Keratinocyte (primary cell): ENCODE measurements at regions not wholly inside any gene's neighbourhood (a gene's known extent, or its start where the extent isn't known, plus 50 kb on each side); places are given as distances from the start of the nearest gene placed in this dataset.

Experiments
- DNase-seq: peaks from one replicate; pipeline ENCODE4 v3.0.0-alpha.2; 2011; ENCODE audit warnings: low read depth, missing footprints, low spot score
- FAIRE-seq: peaks from 2 replicates; lab custom pipeline; 2011; peaks lifted over from hg19 to GRCh38; lab: Jason Lieb, UNC
- H2AFZ ChIP-seq: 2 replicates; pipeline ENCODE4 v1.6.0; 2012; ENCODE audit warnings: low read length, control low read depth, inconsistent platforms; ENCODE audit not compliant: control insufficient read depth
- H3K27ac ChIP-seq: 2 replicates; pipeline ENCODE4 v1.5.1; 2011; ENCODE audit warnings: low read length; ENCODE audit not compliant: control insufficient read depth, insufficient read depth
- H3K27me3 ChIP-seq: 3 replicates; pipeline ENCODE4 v1.6.0; 2011; ENCODE audit warnings: low read length; ENCODE audit not compliant: control insufficient read depth, insufficient read depth; ENCODE audit errors: extremely low read depth
- H3K36me3 ChIP-seq, 2 experiments: 2 replicates in 1 of 2; 3 replicates in 1 of 2; pipeline ENCODE4 v1.5.1; 2011; ENCODE audit warnings: low read length in 2 of 2, mild to moderate bottlenecking in 1 of 2; ENCODE audit not compliant: control insufficient read depth in 2 of 2, insufficient read depth in 2 of 2; ENCODE audit errors: extremely low read depth in 1 of 2
- H3K4me1 ChIP-seq: 3 replicates; pipeline ENCODE4 v1.5.1; 2011; ENCODE audit warnings: low read length; ENCODE audit not compliant: control insufficient read depth, insufficient read depth; ENCODE audit errors: extremely low read depth
- H3K4me2 ChIP-seq: 3 replicates; pipeline ENCODE4 v1.6.0; 2011; ENCODE audit warnings: low read depth, low read length; ENCODE audit not compliant: control insufficient read depth, insufficient read depth; ENCODE audit errors: extremely low read depth
- H3K4me3 ChIP-seq, 3 experiments: fragments of 200-600 bp in 1 of 3; sonication (generic) in 1 of 3; 2 replicates in 2 of 3; 3 replicates in 1 of 3; pipeline ENCODE4 v1.5.1; 2011 to 2016; ENCODE audit warnings: low read length in 3 of 3, mild to moderate bottlenecking in 3 of 3, control low read depth in 2 of 3, inconsistent platforms in 1 of 3, low read depth in 1 of 3, mixed read lengths in 1 of 3, mixed run types in 1 of 3, moderate library complexity in 1 of 3; ENCODE audit not compliant: control insufficient read depth in 2 of 3, insufficient read depth in 2 of 3; ENCODE audit errors: extremely low read depth in 1 of 3
- H3K79me2 ChIP-seq: 2 replicates; pipeline ENCODE4 v1.6.0; 2012; ENCODE audit warnings: low read length; ENCODE audit not compliant: control insufficient read depth, insufficient read depth
- H3K9ac ChIP-seq: 3 replicates; pipeline ENCODE4 v1.6.0; 2011; ENCODE audit warnings: low read length; ENCODE audit not compliant: control insufficient read depth, insufficient read depth; ENCODE audit errors: extremely low read depth
- H3K9me1 ChIP-seq: 3 replicates; pipeline ENCODE4 v1.6.0; 2011; ENCODE audit warnings: low read length; ENCODE audit not compliant: control insufficient read depth, insufficient read depth; ENCODE audit errors: extremely low read depth
- H3K9me3 ChIP-seq: 2 replicates; pipeline ENCODE4 v1.5.1; 2012; ENCODE audit warnings: low read depth, low read length; ENCODE audit not compliant: control insufficient read depth
- H4K20me1 ChIP-seq: 3 replicates; pipeline ENCODE4 v1.6.0; 2011; ENCODE audit warnings: low read length; ENCODE audit not compliant: control insufficient read depth, insufficient read depth; ENCODE audit errors: extremely low read depth
- CTCF ChIP-seq, 3 experiments: IDR thresholded peaks in 1 of 3; conservative IDR thresholded peaks in 1 of 3; optimal IDR thresholded peaks in 1 of 3; 2 replicates in 2 of 3; 3 replicates in 1 of 3; pipeline versions ENCODE3 to v1.5.1; 2011; ENCODE audit warnings: low read length in 3 of 3, mild to moderate bottlenecking in 3 of 3, moderate library complexity in 2 of 3, control low read depth in 1 of 3, inconsistent platforms in 1 of 3; ENCODE audit not compliant: insufficient read depth in 2 of 3; ENCODE audit errors: extremely low read depth in 1 of 3
- EZH2 ChIP-seq: IDR thresholded peaks from one replicate; pipeline ENCODE4 v1.6.1; 2012; ENCODE audit warnings: inconsistent platforms, mild to moderate bottlenecking, low read length, moderate library complexity
- dilution Hi-C: fragments of 300-500 bp; cut with MboI; formaldehyde crosslinking; loops from one replicate; pipeline ENCODE4 v1.7.0; 2020; ENCODE audit warnings: low sequenced_read_pairs; ENCODE audit not compliant: extremely low pct_ligation_motif_present

- H3K27me3 ChIP-seq = peaks cover 13% of the 10 kb centered on the region
- no peaks in the 10 kb centered on the region for H3K9me1 ChIP-seq
- no peak overlapping the region for H2AFZ ChIP-seq
- no peaks in the 10 kb centered on the region for H3K4me1 ChIP-seq
- FAIRE-seq (no peak), DNase-seq (no peak)
- H3K9me3 ChIP-seq = no peaks in the 10 kb centered on the region
- no peak overlapping the region for H3K4me3 ChIP-seq
- dilution Hi-C loops = no loop called here
- no peak overlapping the region for H3K27ac ChIP-seq
- no peaks in the 10 kb centered on the region for H4K20me1 ChIP-seq
- TF ChIP-seq EZH2 = no peak
- no peak for TF ChIP-seq CTCF (optimal IDR thresholded peaks at IDR 0.05 in 1 of 3, IDR thresholded peaks at IDR 0.05 in 1 of 3, conservative IDR thresholded peaks at IDR 0.05 in 1 of 3; ENCODE audit: extremely low read depth in 1 of 3, insufficient read depth in 2 of 3, low read length in 3 of 3)
- no peak overlapping the region for H3K4me2 ChIP-seq
- no peaks in the 10 kb centered on the region for H3K36me3 ChIP-seq
- no peak overlapping the region for H3K9ac ChIP-seq
- H3K79me2 ChIP-seq = no peaks in the 10 kb centered on the region
These were observed 52.9 kb upstream of the HPCAL1 start for GRCh38 chr2:10249798-10250197.

- FAIRE-seq = no peak
- Histone ChIP-seq H3K9me1 (no peaks in the 10 kb centered on the region), H2AFZ (no peak overlapping the region), H3K4me3 (no peak overlapping the region), H3K4me2 (no peak overlapping the region), H3K79me2 (no peaks in the 10 kb centered on the region), H3K4me1 (no peaks in the 10 kb centered on the region), H3K9me3 (no peaks in the 10 kb centered on the region), H4K20me1 (no peaks in the 10 kb centered on the region), H3K9ac (no peak overlapping the region), H3K36me3 (no peaks in the 10 kb centered on the region), H3K27ac (no peak overlapping the region), H3K27me3 (peaks cover 4% of the 10 kb centered on the region)
- TF ChIP-seq CTCF (optimal IDR thresholded peaks at IDR 0.05 in 1 of 3, IDR thresholded peaks at IDR 0.05 in 1 of 3, conservative IDR thresholded peaks at IDR 0.05 in 1 of 3; ENCODE audit: extremely low read depth in 1 of 3, insufficient read depth in 2 of 3, low read length in 3 of 3) = no peak
- TF ChIP-seq EZH2 = no peak
- DNase-seq = no peak
- dilution Hi-C loops = no loop called here
These were observed 50.5 kb upstream of the HPCAL1 start for GRCh38 chr2:10252224-10252623.
